ENCODE measurements at regions not wholly inside any gene's neighbourhood (a gene's known extent, or its start where the extent isn't known, plus 50 kb on each side); places are given as distances from the start of the nearest gene placed in this dataset.

DNA sequence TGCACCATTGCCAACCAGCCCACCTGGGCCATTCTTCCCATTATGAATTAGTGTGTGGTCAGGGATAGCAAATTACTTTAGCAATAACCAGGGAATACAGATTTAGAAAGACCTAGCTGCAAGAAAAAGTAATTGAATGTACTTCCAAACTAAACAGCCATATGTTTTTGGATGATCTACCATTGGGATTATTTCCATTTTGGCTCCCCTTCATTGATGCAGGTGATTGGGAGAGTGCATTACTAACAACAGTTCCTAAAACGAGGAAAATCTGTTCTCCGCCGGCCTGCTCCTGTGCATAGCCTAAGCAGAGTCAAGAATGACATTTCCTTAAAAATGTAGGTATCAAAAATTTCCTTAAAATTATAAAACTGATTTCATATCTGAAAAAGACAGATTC lies 58.5 kb downstream of the MAIP1 start:
- no peak for DNase-seq (ENCODE audit: low read depth)
- TF ChIP-seq, protein P1, sequence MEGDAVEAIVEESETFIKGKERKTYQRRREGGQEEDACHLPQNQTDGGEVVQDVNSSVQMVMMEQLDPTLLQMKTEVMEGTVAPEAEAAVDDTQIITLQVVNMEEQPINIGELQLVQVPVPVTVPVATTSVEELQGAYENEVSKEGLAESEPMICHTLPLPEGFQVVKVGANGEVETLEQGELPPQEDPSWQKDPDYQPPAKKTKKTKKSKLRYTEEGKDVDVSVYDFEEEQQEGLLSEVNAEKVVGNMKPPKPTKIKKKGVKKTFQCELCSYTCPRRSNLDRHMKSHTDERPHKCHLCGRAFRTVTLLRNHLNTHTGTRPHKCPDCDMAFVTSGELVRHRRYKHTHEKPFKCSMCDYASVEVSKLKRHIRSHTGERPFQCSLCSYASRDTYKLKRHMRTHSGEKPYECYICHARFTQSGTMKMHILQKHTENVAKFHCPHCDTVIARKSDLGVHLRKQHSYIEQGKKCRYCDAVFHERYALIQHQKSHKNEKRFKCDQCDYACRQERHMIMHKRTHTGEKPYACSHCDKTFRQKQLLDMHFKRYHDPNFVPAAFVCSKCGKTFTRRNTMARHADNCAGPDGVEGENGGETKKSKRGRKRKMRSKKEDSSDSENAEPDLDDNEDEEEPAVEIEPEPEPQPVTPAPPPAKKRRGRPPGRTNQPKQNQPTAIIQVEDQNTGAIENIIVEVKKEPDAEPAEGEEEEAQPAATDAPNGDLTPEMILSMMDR (IDR thresholded peaks at IDR 0.05; ENCODE audit: control insufficient read depth, insufficient read depth, low read depth, low read length, missing control alignments) = no peak
- H3K4me3 ChIP-seq (ENCODE audit: control insufficient read depth, low read depth, low read length) = no peak overlapping the region

DNA sequence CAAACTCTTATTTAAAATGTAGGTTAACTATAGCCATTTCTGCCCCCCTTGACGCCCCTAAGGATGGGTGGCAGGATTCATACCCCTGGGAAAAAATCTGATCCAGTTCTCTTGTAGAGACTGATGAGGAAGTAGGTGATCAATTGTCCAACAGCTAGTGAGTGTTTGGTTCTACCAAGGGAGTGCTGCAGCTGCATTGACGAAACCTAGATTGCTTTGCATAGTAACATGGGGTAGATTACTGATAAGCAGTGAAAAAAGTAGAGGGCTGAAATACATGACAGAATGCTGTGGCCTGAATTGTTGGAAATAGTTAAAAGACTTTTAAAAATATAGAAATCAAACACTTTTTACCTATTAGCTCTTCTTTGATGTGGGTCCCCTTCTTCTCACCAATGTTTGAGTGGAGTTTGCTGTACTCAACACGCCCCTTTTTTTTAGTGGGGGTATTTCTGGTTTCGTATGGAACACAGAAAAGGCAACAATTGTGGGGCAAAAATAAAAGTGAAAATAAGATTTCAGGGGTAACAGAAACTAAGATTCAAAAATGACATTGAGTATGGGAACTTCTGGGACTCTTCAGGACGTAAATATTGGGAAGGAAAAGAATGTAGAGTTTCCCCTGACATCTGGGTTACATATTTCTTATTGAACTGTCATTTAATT lies 66.2 kb downstream of the MAIP1 start:
- no peak overlapping the region for H3K4me3 ChIP-seq (ENCODE audit: control insufficient read depth, low read depth, low read length)
- TF ChIP-seq, protein P1 (IDR thresholded peaks at IDR 0.05; ENCODE audit: control insufficient read depth, insufficient read depth, low read depth, low read length, missing control alignments) = no peak
- no peak for DNase-seq (ENCODE audit: low read depth)

DNA sequence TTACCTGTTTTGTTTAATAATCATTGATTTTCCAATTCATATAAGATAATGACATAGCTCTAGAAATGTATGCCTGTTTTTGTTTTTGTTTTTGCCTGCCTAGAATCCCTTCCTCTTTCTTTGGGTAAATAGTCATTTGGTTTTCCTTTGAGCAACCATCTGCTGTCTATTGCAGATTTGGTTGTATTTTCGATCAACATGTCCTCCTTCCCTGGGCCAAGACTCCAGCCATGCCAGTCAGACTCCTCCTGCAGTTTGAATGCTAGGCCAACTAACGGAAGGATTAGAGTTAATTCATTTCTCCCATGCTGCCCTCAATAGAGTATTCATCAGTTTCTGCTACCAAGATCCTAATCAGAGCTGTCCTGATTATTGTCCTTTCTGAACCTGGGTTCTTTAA lies 67.1 kb downstream of the MAIP1 start:
- no peak for DNase-seq (ENCODE audit: low read depth)
- TF ChIP-seq, protein P1 (IDR thresholded peaks at IDR 0.05; ENCODE audit: control insufficient read depth, insufficient read depth, low read depth, low read length, missing control alignments) = no peak
- no peak overlapping the region for H3K4me3 ChIP-seq (ENCODE audit: control insufficient read depth, low read depth, low read length)

DNA sequence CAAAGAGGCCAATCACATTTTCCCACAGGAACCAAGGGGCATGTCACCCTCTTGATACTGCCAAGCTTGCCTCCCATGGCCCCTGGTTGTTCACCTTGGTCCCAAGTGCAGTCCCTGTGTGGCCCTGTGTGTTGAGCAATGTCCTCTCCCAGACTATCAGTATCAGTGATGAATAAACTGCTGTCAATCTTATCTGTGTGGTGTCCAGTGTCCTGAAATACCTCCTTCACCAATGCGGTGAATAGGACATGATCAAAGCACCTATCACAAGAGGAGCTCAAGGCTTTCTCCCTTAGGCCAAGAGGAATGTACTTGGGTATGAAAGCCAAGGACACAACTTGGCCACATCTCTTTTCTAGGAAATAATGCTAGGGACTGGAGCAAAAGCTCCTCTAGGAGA lies 68.2 kb downstream of the MAIP1 start:
- DNase-seq (ENCODE audit: low read depth) = no peak
- H3K4me3 ChIP-seq (ENCODE audit: control insufficient read depth, low read depth, low read length) = no peak overlapping the region
- TF ChIP-seq, protein P1 (IDR thresholded peaks at IDR 0.05; ENCODE audit: control insufficient read depth, insufficient read depth, low read depth, low read length, missing control alignments) = no peak

DNA sequence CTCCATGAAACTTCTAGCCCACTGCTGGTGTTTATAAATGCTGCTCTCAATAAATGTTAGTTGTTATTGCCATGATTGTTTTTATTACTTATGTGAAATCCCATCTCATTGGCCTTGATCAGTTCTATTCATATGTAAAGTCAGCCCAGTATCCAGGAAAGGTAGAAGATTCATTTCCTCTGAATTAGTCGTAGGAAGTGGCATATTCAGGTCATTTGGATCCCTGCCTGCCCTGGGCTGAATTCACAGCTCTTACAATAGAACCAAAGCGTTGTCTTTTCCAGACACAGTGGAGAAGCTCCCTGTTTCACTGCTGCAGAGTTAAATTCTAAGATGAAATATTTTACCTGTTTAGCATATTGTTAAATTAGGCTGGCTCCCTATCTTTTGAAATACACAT lies 70.3 kb downstream of the MAIP1 start:
- no peak for DNase-seq (ENCODE audit: low read depth)
- TF ChIP-seq, protein P1 (IDR thresholded peaks at IDR 0.05; ENCODE audit: control insufficient read depth, insufficient read depth, low read depth, low read length, missing control alignments) = no peak
- H3K4me3 ChIP-seq (ENCODE audit: control insufficient read depth, low read depth, low read length) = no peak overlapping the region

DNA sequence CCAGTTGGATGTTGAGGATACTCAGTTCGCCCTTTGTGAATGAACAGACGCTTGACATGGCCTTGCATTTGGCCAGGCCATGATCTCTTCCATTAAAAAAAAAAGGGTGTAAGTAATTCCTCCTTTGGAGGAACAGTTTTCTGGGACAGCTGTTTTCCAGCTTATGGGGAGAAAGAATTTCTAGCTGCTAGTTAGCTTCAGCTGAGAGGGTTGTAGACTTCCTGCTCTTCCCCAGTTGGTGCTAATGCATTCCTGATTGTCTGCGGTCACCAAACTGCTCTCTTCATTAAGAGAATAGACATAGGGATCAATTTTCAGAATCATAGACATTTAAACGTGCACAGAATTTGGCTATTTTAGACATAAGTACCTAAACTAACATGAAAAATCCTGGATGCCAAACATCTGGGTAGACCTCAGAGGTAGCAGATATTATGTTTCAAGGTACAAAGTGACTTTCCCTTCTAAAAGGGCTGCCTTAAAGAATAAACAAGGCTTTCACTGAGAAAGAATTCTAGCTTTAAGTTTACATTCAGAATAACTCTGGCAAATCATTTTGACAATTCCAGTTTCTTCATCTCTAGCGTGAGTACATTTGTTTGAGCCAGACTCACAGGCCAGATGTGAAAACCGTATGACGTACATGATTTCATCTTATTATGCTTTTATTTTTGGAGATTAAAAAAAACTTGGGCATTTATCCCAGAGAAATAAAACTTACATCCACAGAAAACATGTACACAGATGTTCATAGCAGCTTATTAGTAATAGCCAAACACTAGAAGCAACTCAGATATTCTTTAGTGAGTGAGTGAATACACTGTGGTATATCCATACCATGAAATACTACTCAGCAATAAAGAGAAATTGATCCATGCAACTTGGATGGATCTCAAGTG lies 71.2 kb downstream of the MAIP1 start:
- no peak overlapping the region for H3K4me3 ChIP-seq (ENCODE audit: control insufficient read depth, low read depth, low read length)
- DNase-seq (ENCODE audit: low read depth) = peak; percentile 34
- TF ChIP-seq, protein P1 (IDR thresholded peaks at IDR 0.05; ENCODE audit: control insufficient read depth, insufficient read depth, low read depth, low read length, missing control alignments) = no peak

All from AG09309 (cell line).